ENCODE measurements at regions not wholly inside any gene's neighbourhood (a gene's known extent, or its start where the extent isn't known, plus 50 kb on each side); places are given as distances from the start of the nearest gene placed in this dataset.
A peak's percentile ranks its signal among the peaks of the same experiment; 100 is the strongest.
"Not testable (repeated sequence)": the region's sequence is repeated elsewhere in the genome, so short reads cannot be mapped to it uniquely, and the experiment has no call there.

- DNase-seq: no peak
Observed at GRCh38 chr2:105691947-105692390, 52.7 kb upstream of the NCK2 start.

GRCh38 chr2:105690566-105690965 lies 54.1 kb upstream of the NCK2 start:
- DNase-seq: no peak

- no peak for DNase-seq
Observed at GRCh38 chr2:105689484-105689883, 55.2 kb upstream of the NCK2 start.

- DNase-seq: no peak
Observed at GRCh38 chr2:105688946-105689345, 55.8 kb upstream of the NCK2 start.

GRCh38 chr2:105686588-105686987 lies 58.1 kb upstream of the NCK2 start:
- DNase-seq: no peak

GRCh38 chr2:105683011-105683492 lies 61.7 kb upstream of the NCK2 start:
- no peak for DNase-seq

GRCh38 chr2:105682401-105682800 lies 62.3 kb upstream of the NCK2 start:
- no peak for DNase-seq

- no peak for DNase-seq
Observed at GRCh38 chr2:105681927-105682326, 62.8 kb upstream of the NCK2 start.

GRCh38 chr2:105680357-105680756 lies 64.4 kb upstream of the NCK2 start:
- no peak for DNase-seq

- DNase-seq: no peak
Observed at GRCh38 chr2:105678346-105678745, 66.4 kb upstream of the NCK2 start.

GRCh38 chr2:105677901-105678300 lies 66.8 kb upstream of the NCK2 start:
- no peak for DNase-seq

- no peak for DNase-seq
Observed at GRCh38 chr2:105675841-105676240, 68.9 kb upstream of the NCK2 start.

- DNase-seq: peak; percentile 55 to 63
Observed at GRCh38 chr2:105674859-105675541, 69.7 kb upstream of the NCK2 start.

- no peak for DNase-seq
Observed at GRCh38 chr2:105674401-105674800, 70.3 kb upstream of the NCK2 start.

GRCh38 chr2:105671156-105671555 lies 73.6 kb upstream of the NCK2 start:
- DNase-seq: no peak

GRCh38 chr2:105669384-105669891 lies 75.3 kb upstream of the NCK2 start:
- no peak for DNase-seq

- no peak for DNase-seq
Observed at GRCh38 chr2:105665480-105665879, 79.2 kb upstream of the NCK2 start.

- DNase-seq: no peak
Observed at GRCh38 chr2:105660489-105660888, 84.2 kb upstream of the NCK2 start.

- not testable (repeated sequence) for DNase-seq
Observed at GRCh38 chr2:105655723-105656606, 88.7 kb upstream of the NCK2 start.

GRCh38 chr2:105655244-105655643 lies 89.5 kb upstream of the NCK2 start:
- no peak for DNase-seq

- no peak for DNase-seq
Observed at GRCh38 chr2:105654474-105655004, 90.2 kb upstream of the NCK2 start.

- DNase-seq: no peak
Observed at GRCh38 chr2:105653302-105653701, 91.4 kb upstream of the NCK2 start.

- no peak for DNase-seq
Observed at GRCh38 chr2:105652014-105652796, 92.5 kb upstream of the NCK2 start.

Measured in activated T-cell treated with anti-CD3 and anti-CD28 coated beads, Interleukin-2, amount 50 U/mL, for 48 hours (primary cell).